ENCODE measurements at regions not wholly inside any gene's neighbourhood (a gene's known extent, or its start where the extent isn't known, plus 50 kb on each side); places are given as distances from the start of the nearest gene placed in this dataset.

DNA sequence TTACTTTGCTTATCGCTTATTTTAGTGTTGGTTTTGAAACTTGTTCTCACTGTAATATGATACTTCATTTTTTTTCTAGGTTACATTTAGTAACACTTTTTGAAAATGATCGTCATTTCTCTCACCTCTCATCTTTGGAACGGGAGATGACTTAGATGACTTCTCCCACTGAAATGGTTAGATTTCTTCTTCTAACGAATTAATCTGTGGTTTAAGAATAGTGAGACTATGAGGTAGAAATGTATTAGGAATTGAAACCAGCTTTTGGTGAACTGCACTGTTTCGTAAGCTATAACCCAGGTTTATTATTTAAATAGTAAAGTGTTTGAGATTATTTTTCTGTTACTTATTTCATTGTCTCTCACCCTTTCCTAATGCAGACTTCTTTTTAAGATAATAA, 93.7 kb downstream of the PRR15 start:
- TF ChIP-seq, protein P1, sequence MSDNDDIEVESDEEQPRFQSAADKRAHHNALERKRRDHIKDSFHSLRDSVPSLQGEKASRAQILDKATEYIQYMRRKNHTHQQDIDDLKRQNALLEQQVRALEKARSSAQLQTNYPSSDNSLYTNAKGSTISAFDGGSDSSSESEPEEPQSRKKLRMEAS (IDR thresholded peaks at IDR 0.05; ENCODE audit: low read depth, low read length), result no peak
- TF ChIP-seq, protein P2, sequence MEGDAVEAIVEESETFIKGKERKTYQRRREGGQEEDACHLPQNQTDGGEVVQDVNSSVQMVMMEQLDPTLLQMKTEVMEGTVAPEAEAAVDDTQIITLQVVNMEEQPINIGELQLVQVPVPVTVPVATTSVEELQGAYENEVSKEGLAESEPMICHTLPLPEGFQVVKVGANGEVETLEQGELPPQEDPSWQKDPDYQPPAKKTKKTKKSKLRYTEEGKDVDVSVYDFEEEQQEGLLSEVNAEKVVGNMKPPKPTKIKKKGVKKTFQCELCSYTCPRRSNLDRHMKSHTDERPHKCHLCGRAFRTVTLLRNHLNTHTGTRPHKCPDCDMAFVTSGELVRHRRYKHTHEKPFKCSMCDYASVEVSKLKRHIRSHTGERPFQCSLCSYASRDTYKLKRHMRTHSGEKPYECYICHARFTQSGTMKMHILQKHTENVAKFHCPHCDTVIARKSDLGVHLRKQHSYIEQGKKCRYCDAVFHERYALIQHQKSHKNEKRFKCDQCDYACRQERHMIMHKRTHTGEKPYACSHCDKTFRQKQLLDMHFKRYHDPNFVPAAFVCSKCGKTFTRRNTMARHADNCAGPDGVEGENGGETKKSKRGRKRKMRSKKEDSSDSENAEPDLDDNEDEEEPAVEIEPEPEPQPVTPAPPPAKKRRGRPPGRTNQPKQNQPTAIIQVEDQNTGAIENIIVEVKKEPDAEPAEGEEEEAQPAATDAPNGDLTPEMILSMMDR (IDR thresholded peaks at IDR 0.05; ENCODE audit: low read depth, low read length), result no peak
